Stomach (tissue), 4 donors: ENCODE measurements at regions not wholly inside any gene's neighbourhood (a gene's known extent, or its start where the extent isn't known, plus 50 kb on each side); places are given as distances from the start of the nearest gene placed in this dataset.

ENCODE experiments used
- POLR2A ChIP-seq, 4 donors: fragments of 450-650 bp; IDR thresholded peaks; one replicate each; pipeline ENCODE4 v1.6.1; 2016; ENCODE audit warnings: antibody characterized with exemption in 4 of 4, control low read depth in 2 of 4, mild to moderate bottlenecking in 1 of 4, moderate library complexity in 1 of 4
- POLR2AphosphoS5 ChIP-seq, 3 donors: sonication (generic); formaldehyde crosslinking; IDR thresholded peaks; one replicate each; pipeline ENCODE4 v1.6.1; 2016; ENCODE audit warnings: antibody characterized with exemption in 3 of 3
- TF ChIP-seq, protein P1 (sequence below), 7 experiments: fragments of 450-650 bp in 4 of 7; fragments of 200-600 bp in 3 of 7; sonication (generic) in 3 of 7; IDR thresholded peaks; one replicate each; pipeline ENCODE4 v1.5.1; 2016 to 2019; ENCODE audit warnings: antibody characterized with exemption in 7 of 7, control low read depth in 2 of 7, mild to moderate bottlenecking in 1 of 7

DNA sequence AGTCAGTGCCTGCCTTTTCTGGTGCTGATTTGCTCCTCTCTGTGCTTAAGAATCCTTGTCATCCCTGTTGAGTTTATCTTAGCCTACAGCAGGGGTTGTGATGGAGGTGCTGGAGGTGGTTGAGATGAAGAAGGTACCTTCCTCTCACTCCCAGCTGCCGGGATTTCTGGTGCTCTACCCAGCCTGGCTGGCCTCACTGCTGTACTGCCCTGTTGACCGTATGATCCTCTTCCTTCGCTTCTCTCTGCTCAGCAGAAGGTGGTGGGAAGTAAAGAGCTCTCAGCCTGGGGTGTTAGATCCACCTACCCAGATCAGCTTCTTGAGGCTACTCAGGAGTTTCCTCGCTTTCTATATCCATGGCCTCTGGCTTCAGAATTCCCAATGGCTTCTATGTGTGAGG lies 101.0 kb upstream of the NXT1 start:
- TF ChIP-seq, protein P1, sequence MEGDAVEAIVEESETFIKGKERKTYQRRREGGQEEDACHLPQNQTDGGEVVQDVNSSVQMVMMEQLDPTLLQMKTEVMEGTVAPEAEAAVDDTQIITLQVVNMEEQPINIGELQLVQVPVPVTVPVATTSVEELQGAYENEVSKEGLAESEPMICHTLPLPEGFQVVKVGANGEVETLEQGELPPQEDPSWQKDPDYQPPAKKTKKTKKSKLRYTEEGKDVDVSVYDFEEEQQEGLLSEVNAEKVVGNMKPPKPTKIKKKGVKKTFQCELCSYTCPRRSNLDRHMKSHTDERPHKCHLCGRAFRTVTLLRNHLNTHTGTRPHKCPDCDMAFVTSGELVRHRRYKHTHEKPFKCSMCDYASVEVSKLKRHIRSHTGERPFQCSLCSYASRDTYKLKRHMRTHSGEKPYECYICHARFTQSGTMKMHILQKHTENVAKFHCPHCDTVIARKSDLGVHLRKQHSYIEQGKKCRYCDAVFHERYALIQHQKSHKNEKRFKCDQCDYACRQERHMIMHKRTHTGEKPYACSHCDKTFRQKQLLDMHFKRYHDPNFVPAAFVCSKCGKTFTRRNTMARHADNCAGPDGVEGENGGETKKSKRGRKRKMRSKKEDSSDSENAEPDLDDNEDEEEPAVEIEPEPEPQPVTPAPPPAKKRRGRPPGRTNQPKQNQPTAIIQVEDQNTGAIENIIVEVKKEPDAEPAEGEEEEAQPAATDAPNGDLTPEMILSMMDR (IDR thresholded peaks at IDR 0.05), result no peak
- no peak for TF ChIP-seq POLR2A (IDR thresholded peaks at IDR 0.05)
- TF ChIP-seq POLR2AphosphoS5 (IDR thresholded peaks at IDR 0.05), result no peak
